Testis (tissue), 2 donors: ENCODE measurements at regions not wholly inside any gene's neighbourhood (a gene's known extent, or its start where the extent isn't known, plus 50 kb on each side); places are given as distances from the start of the nearest gene placed in this dataset.

Experiments used
- CTCF ChIP-seq, 3 experiments: fragments of 450-650 bp in 2 of 3; fragments of 200-600 bp in 1 of 3; sonication (generic) in 1 of 3; IDR thresholded peaks; one replicate each; pipeline ENCODE4 v1.5.1; 2016 to 2019; ENCODE audit warnings: antibody characterized with exemption in 3 of 3, mild to moderate bottlenecking in 2 of 3, moderate library complexity in 1 of 3
- POLR2A ChIP-seq: fragments of 450-650 bp; IDR thresholded peaks from one replicate; pipeline ENCODE4 v1.6.1; 2017; ENCODE audit warnings: antibody characterized with exemption, mild to moderate bottlenecking, moderate library complexity

GRCh38 chr3:59116233-59116537, 66.4 kb upstream of the CFAP20DC start:
- no peak for TF ChIP-seq CTCF (IDR thresholded peaks at IDR 0.05)
- no peak for TF ChIP-seq POLR2A
